GM12878 (cell line): ENCODE measurements at regions not wholly inside any gene's neighbourhood (a gene's known extent, or its start where the extent isn't known, plus 50 kb on each side); places are given as distances from the start of the nearest gene placed in this dataset.

Source experiments
- ATAC-seq: fragments of 200-7000 bp; cut with Tn5 transposase; 3 replicates; pipeline ENCODE4 v1.9.1; 2020; ENCODE audit warnings: mild to moderate bottlenecking, moderate library complexity
- BruUV-seq: library from RNA; stranded (reverse); fragments of 400-500 nt; replicated peaks from 2 replicates; lab custom pipeline; 2021; lab: Mats Ljungman, UMichigan
- CTCF ChIA-PET: fragments of 300-600 bp; sonication (Branson Sonifier 250); formaldehyde crosslinking; extraction: SDS; loops from one replicate; lab custom pipeline; 2021; ENCODE audit warnings: inconsistent platforms; lab: Yijun Ruan, JAX
- POLR2A ChIA-PET: fragments of 350-600 bp; formaldehyde crosslinking; extraction: SDS; loops from one replicate; lab custom pipeline; 2021; ENCODE audit warnings: inconsistent platforms; lab: Charles Lee
- RAD21 ChIA-PET: fragments of 300-600 bp; sonication (Branson Sonifier 250); formaldehyde crosslinking; loops from one replicate; lab custom pipeline; 2023; ENCODE audit warnings: antibody characterized with exemption; ENCODE audit not compliant: unreplicated experiment; lab: Charles Lee
- SMC1A ChIA-PET: fragments of 300-600 bp; sonication (Branson Sonifier 250); formaldehyde crosslinking; loops from one replicate; lab custom pipeline; 2023; ENCODE audit not compliant: unreplicated experiment, uncharacterized antibody; lab: Charles Lee
- DNase-seq: peaks from one replicate; pipeline ENCODE4 v3.0.0-alpha.2; 2011; ENCODE audit warnings: low read depth, low spot score
- FAIRE-seq: peaks from 3 replicates; lab custom pipeline; 2011; peaks lifted over from hg19 to GRCh38; lab: Jason Lieb, UNC
- H2AFZ ChIP-seq: 2 replicates; pipeline ENCODE4 v1.6.0; 2011; ENCODE audit warnings: low read depth, low read length, control low read depth; ENCODE audit not compliant: control insufficient read depth
- H3K27ac ChIP-seq: 2 replicates; pipeline ENCODE4 v1.5.1; 2011; ENCODE audit warnings: control low read depth; ENCODE audit not compliant: control insufficient read depth, insufficient read depth
- H3K27me3 ChIP-seq, 2 experiments: replicated peaks in 1 of 2; 2 replicates each; pipeline versions ENCODE4 v1.6.0 to v1.6.1; 2011; ENCODE audit warnings: low read length in 1 of 2; ENCODE audit not compliant: control insufficient read depth in 2 of 2, insufficient read depth in 2 of 2
- H3K36me3 ChIP-seq, 2 experiments: 2 replicates each; pipeline ENCODE4 v1.5.1; 2011; ENCODE audit warnings: low read length in 1 of 2; ENCODE audit not compliant: control insufficient read depth in 2 of 2, insufficient read depth in 2 of 2
- H3K4me1 ChIP-seq: 2 replicates; pipeline ENCODE4 v1.6.1; 2011; ENCODE audit warnings: mild to moderate bottlenecking, low read length, moderate library complexity, mixed read lengths; ENCODE audit not compliant: control insufficient read depth, insufficient read depth
- H3K4me2 ChIP-seq: 2 replicates; pipeline ENCODE4 v1.6.0; 2011; ENCODE audit warnings: control low read depth; ENCODE audit not compliant: control insufficient read depth, insufficient read depth
- H3K4me3 ChIP-seq: fragments of 200-600 bp; sonication (generic); 2 replicates; pipeline ENCODE4 v1.5.1; 2016
- H3K79me2 ChIP-seq: 2 replicates; pipeline ENCODE4 v1.6.0; 2011; ENCODE audit warnings: low read length; ENCODE audit not compliant: control insufficient read depth, insufficient read depth
- H3K9ac ChIP-seq: 2 replicates; pipeline ENCODE4 v1.8.0; 2011; ENCODE audit warnings: low read length, control low read depth, mixed read lengths; ENCODE audit not compliant: control insufficient read depth, insufficient read depth
- H3K9me3 ChIP-seq: replicated peaks from 3 replicates; pipeline ENCODE4 v1.5.1; 2011; ENCODE audit warnings: mild to moderate bottlenecking, low read length; ENCODE audit not compliant: control insufficient read depth, insufficient read depth
- H4K20me1 ChIP-seq: 2 replicates; pipeline ENCODE4 v1.6.0; 2011; ENCODE audit not compliant: control insufficient read depth, insufficient read depth
- NR2C2 ChIP-seq: IDR thresholded peaks from 2 replicates; pipeline ENCODE4 v1.6.1; 2011; ENCODE audit warnings: borderline replicate concordance, low read depth; ENCODE audit not compliant: control insufficient read depth, insufficient read length
- PAX5 ChIP-seq: IDR thresholded peaks from 2 replicates; pipeline ENCODE4 v1.6.1; 2011; ENCODE audit warnings: low read depth, low read length, borderline replicate concordance
- POLR2AphosphoS5 ChIP-seq: IDR thresholded peaks from 2 replicates; pipeline ENCODE4 v1.6.1; 2011; ENCODE audit warnings: mild to moderate bottlenecking, low read length, inconsistent platforms
- USF1 ChIP-seq: IDR thresholded peaks from 2 replicates; pipeline ENCODE4 v1.6.1; 2011; ENCODE audit warnings: borderline replicate concordance, low read depth, mild to moderate bottlenecking, moderate library complexity, mixed read lengths, low read length; ENCODE audit not compliant: insufficient read depth; ENCODE audit errors: extremely low read length
- WGBS: methylation state at CpG from one replicate; pipeline ENCODE4 v1.1.6; 2016; ENCODE audit warnings: low lambda C conversion rate; ENCODE audit not compliant: insufficient replicate concordance, insufficient coverage; ENCODE audit errors: missing lambda C conversion rate; 5-methylcytosine and 5-hydroxymethylcytosine counted together
- in situ Hi-C: fragments of 300-500 bp; cut with MboI; formaldehyde crosslinking; loops from 9 replicates; pipeline ENCODE4 v1.14.3; 2018; ENCODE audit warnings: mixed read lengths
- intact Hi-C: fragments of 100-400 bp; cut with micrococcal nuclease; formaldehyde crosslinking; loops from one replicate; pipeline ENCODE4 v1.14.2; 2022; ENCODE audit not compliant: unreplicated experiment
- TF ChIP-seq, protein P1 (sequence below): fragments of 450-650 bp; IDR thresholded peaks from 2 replicates; pipeline ENCODE4 v1.6.1; 2016; ENCODE audit warnings: mild to moderate bottlenecking

GRCh38 chr17:73910206-73910605 lies 266.0 kb upstream of the SDK2 start:
- in situ Hi-C loops: no loop called here
- Histone ChIP-seq H3K4me3 (no peak overlapping the region), H3K4me2 (no peak overlapping the region), H3K9me3 (no peaks in the 10 kb centered on the region; the same call in 2 of the 3 replicates), H3K27me3 (peaks cover 1 to 2% of the 10 kb centered on the region in 2 experiments; a peak in 2 of 4 replicates), H4K20me1 (no peaks in the 10 kb centered on the region; the same call in 1 of the 2 replicates), H3K36me3 (no peaks in the 10 kb centered on the region), H2AFZ (no peak overlapping the region), H3K27ac (no peak overlapping the region), H3K9ac (no peak overlapping the region), H3K79me2 (no peaks in the 10 kb centered on the region), H3K4me1 (no peaks in the 10 kb centered on the region)
- ATAC-seq: no peak
- no peak for TF ChIP-seq POLR2AphosphoS5
- TF ChIP-seq NR2C2: no peak
- TF ChIP-seq USF1: no peak
- TF ChIP-seq, protein P1, sequence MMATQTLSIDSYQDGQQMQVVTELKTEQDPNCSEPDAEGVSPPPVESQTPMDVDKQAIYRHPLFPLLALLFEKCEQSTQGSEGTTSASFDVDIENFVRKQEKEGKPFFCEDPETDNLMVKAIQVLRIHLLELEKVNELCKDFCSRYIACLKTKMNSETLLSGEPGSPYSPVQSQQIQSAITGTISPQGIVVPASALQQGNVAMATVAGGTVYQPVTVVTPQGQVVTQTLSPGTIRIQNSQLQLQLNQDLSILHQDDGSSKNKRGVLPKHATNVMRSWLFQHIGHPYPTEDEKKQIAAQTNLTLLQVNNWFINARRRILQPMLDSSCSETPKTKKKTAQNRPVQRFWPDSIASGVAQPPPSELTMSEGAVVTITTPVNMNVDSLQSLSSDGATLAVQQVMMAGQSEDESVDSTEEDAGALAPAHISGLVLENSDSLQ: no peak
- no peak for TF ChIP-seq PAX5
- POLR2A ChIA-PET: no interaction called here
- CTCF ChIA-PET: no interaction called here
- intact Hi-C loops: no loop called here
- no TSS peak for BruUV-seq
- RAD21 ChIA-PET: no interaction called here
- FAIRE-seq: no peak
- DNase-seq: no peak
- 9% methylated on average over 4 of the region's 4 CpGs for WGBS
- SMC1A ChIA-PET: no interaction called here
